ENCODE measurements at regions not wholly inside any gene's neighbourhood (a gene's known extent, or its start where the extent isn't known, plus 50 kb on each side); places are given as distances from the start of the nearest gene placed in this dataset.

DNA sequence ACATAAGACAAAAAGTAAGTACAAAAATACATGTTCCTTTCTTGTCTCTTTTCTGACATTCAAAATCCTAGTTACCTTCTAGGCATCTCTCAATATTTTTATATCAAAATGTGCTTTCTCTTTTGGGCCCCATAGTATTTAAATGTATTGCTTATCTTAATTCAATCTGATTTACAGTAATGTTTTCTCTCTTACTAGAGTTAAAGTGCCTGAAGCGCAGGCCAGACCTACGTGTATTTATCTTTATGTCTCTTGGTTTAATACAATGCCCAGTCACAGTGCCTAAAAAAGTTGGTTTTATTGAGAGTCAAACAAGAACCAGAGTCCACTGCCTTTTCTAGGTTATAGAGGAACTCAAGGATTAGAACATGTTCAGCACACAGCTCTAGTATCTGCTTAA, 64.3 kb downstream of the FANCF start:
- H3K36me3 ChIP-seq (ENCODE audit: insufficient read depth, low read length) = no peaks in the 10 kb centered on the region
- no peak overlapping the region for H3K4me2 ChIP-seq (ENCODE audit: low read length)
- H3K4me3 ChIP-seq (ENCODE audit: low read length) = no peak overlapping the region
- H3F3A ChIP-seq (ENCODE audit: insufficient read depth, low read length, poor library complexity, severe bottlenecking) = no peaks in the 10 kb centered on the region
- H3K27me3 ChIP-seq (ENCODE audit: insufficient read depth, low read depth, low read length) = no peaks in the 10 kb centered on the region
- H3K9me2 ChIP-seq (ENCODE audit: insufficient read depth, low read length) = no peaks in the 10 kb centered on the region
- H2AFZ ChIP-seq (ENCODE audit: low read depth, low read length) = no peak overlapping the region
- no peak overlapping the region for H3K27ac ChIP-seq (ENCODE audit: low read length)
- TF ChIP-seq, protein P1, sequence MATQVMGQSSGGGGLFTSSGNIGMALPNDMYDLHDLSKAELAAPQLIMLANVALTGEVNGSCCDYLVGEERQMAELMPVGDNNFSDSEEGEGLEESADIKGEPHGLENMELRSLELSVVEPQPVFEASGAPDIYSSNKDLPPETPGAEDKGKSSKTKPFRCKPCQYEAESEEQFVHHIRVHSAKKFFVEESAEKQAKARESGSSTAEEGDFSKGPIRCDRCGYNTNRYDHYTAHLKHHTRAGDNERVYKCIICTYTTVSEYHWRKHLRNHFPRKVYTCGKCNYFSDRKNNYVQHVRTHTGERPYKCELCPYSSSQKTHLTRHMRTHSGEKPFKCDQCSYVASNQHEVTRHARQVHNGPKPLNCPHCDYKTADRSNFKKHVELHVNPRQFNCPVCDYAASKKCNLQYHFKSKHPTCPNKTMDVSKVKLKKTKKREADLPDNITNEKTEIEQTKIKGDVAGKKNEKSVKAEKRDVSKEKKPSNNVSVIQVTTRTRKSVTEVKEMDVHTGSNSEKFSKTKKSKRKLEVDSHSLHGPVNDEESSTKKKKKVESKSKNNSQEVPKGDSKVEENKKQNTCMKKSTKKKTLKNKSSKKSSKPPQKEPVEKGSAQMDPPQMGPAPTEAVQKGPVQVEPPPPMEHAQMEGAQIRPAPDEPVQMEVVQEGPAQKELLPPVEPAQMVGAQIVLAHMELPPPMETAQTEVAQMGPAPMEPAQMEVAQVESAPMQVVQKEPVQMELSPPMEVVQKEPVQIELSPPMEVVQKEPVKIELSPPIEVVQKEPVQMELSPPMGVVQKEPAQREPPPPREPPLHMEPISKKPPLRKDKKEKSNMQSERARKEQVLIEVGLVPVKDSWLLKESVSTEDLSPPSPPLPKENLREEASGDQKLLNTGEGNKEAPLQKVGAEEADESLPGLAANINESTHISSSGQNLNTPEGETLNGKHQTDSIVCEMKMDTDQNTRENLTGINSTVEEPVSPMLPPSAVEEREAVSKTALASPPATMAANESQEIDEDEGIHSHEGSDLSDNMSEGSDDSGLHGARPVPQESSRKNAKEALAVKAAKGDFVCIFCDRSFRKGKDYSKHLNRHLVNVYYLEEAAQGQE (IDR thresholded peaks at IDR 0.05; ENCODE audit: borderline replicate concordance) = no peak
- TF ChIP-seq EZH2 (IDR thresholded peaks at IDR 0.05; ENCODE audit: borderline replicate concordance, insufficient read depth, low read length, poor library complexity, severe bottlenecking) = no peak
- no peak for TF ChIP-seq POLR2AphosphoS5 (IDR thresholded peaks at IDR 0.05)
- no peak for TF ChIP-seq SMC3 (conservative IDR thresholded peaks at IDR 0.05; ENCODE audit: poor library complexity)
- TF ChIP-seq, protein P2, sequence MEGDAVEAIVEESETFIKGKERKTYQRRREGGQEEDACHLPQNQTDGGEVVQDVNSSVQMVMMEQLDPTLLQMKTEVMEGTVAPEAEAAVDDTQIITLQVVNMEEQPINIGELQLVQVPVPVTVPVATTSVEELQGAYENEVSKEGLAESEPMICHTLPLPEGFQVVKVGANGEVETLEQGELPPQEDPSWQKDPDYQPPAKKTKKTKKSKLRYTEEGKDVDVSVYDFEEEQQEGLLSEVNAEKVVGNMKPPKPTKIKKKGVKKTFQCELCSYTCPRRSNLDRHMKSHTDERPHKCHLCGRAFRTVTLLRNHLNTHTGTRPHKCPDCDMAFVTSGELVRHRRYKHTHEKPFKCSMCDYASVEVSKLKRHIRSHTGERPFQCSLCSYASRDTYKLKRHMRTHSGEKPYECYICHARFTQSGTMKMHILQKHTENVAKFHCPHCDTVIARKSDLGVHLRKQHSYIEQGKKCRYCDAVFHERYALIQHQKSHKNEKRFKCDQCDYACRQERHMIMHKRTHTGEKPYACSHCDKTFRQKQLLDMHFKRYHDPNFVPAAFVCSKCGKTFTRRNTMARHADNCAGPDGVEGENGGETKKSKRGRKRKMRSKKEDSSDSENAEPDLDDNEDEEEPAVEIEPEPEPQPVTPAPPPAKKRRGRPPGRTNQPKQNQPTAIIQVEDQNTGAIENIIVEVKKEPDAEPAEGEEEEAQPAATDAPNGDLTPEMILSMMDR (IDR thresholded peaks at IDR 0.05; ENCODE audit: poor library complexity, severe bottlenecking) = no peak
- TF ChIP-seq TAF1 (IDR thresholded peaks at IDR 0.05; ENCODE audit: low read depth) = no peak
- no peak for TF ChIP-seq EP300 (conservative IDR thresholded peaks at IDR 0.05; ENCODE audit: poor library complexity, severe bottlenecking)
- no peak for TF ChIP-seq MXI1 (conservative IDR thresholded peaks at IDR 0.05; ENCODE audit: poor library complexity, severe bottlenecking)
- TF ChIP-seq RAD21 (conservative IDR thresholded peaks at IDR 0.05) = no peak
- H4K20me1 ChIP-seq (ENCODE audit: insufficient read depth) = no peaks in the 10 kb centered on the region
- H3K9ac ChIP-seq (ENCODE audit: low read length) = no peak overlapping the region
- H3K79me2 ChIP-seq (replicated peaks; ENCODE audit: insufficient read depth, low read length) = no peaks in the 10 kb centered on the region
- H3K9me3 ChIP-seq (ENCODE audit: low read length) = no peaks in the 10 kb centered on the region

DNA sequence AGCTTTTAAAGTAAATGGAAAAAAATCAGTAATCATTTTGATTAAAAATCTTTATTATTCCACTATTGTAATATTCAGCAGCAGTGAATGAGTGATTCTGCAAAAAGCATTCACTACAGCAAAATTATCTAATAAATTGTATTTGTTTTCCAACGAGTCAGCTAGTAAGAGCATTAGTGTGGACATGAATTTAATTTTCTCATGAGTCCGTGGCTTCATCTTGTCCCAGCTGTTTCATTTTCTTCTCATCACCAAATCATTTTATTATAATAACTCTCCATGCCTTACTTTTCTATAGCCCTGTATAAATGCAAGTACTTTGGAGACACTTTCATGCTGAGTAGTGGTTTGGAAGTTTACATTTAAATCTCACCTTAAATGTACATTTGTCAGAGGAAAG, 66.2 kb downstream of the FANCF start:
- Histone ChIP-seq H3F3A (ENCODE audit: insufficient read depth, low read length, poor library complexity, severe bottlenecking) (no peaks in the 10 kb centered on the region), H4K20me1 (ENCODE audit: insufficient read depth) (no peaks in the 10 kb centered on the region), H3K36me3 (ENCODE audit: insufficient read depth, low read length) (no peaks in the 10 kb centered on the region), H3K9me3 (ENCODE audit: low read length) (no peaks in the 10 kb centered on the region), H3K27me3 (ENCODE audit: insufficient read depth, low read depth, low read length) (no peaks in the 10 kb centered on the region), H3K9ac (ENCODE audit: low read length) (no peak overlapping the region), H3K9me2 (ENCODE audit: insufficient read depth, low read length) (no peaks in the 10 kb centered on the region), H3K4me2 (ENCODE audit: low read length) (no peak overlapping the region), H3K4me3 (ENCODE audit: low read length) (no peak overlapping the region), H2AFZ (ENCODE audit: low read depth, low read length) (no peak overlapping the region), H3K27ac (ENCODE audit: low read length) (peak overlapping the region; percentile 72), H3K79me2 (replicated peaks; ENCODE audit: insufficient read depth, low read length) (no peaks in the 10 kb centered on the region)
- TF ChIP-seq TAF1 (IDR thresholded peaks at IDR 0.05; ENCODE audit: low read depth) (no peak), EP300 (conservative IDR thresholded peaks at IDR 0.05; ENCODE audit: poor library complexity, severe bottlenecking) (no peak), EZH2 (IDR thresholded peaks at IDR 0.05; ENCODE audit: borderline replicate concordance, insufficient read depth, low read length, poor library complexity, severe bottlenecking) (no peak), POLR2AphosphoS5 (IDR thresholded peaks at IDR 0.05) (no peak), RAD21 (conservative IDR thresholded peaks at IDR 0.05) (no peak), MXI1 (conservative IDR thresholded peaks at IDR 0.05; ENCODE audit: poor library complexity, severe bottlenecking) (no peak), SMC3 (conservative IDR thresholded peaks at IDR 0.05; ENCODE audit: poor library complexity) (no peak)
- TF ChIP-seq, protein P2 (IDR thresholded peaks at IDR 0.05; ENCODE audit: poor library complexity, severe bottlenecking) = no peak
- TF ChIP-seq, protein P1 (IDR thresholded peaks at IDR 0.05; ENCODE audit: borderline replicate concordance) = no peak

All from neural cell (in vitro differentiated cells).